Fibroblast of lung (primary cell): ENCODE measurements at regions not wholly inside any gene's neighbourhood (a gene's known extent, or its start where the extent isn't known, plus 50 kb on each side); places are given as distances from the start of the nearest gene placed in this dataset.
A peak's percentile ranks its signal among the peaks of the same experiment; 100 is the strongest.

Experiments used
- DNase-seq, 2 donors: peaks; one replicate each; pipeline versions ENCODE4 v3.0.0 to v3.0.0-alpha.2; 2010; ENCODE audit warnings: low read depth in 2 of 2
- H2AFZ ChIP-seq: 2 replicates; pipeline ENCODE4 v1.5.1; 2012; ENCODE audit warnings: low read length, control low read depth, inconsistent platforms
- H3K27ac ChIP-seq: 2 replicates; pipeline ENCODE4 v1.5.1; 2011; ENCODE audit warnings: low read length, control low read depth; ENCODE audit not compliant: insufficient read depth
- H3K27me3 ChIP-seq: 2 replicates; pipeline ENCODE4 v1.5.1; 2011; ENCODE audit warnings: mild to moderate bottlenecking, low read length; ENCODE audit not compliant: control insufficient read depth, insufficient read depth
- H3K36me3 ChIP-seq: 2 replicates; pipeline ENCODE4 v1.5.1; 2011; ENCODE audit warnings: low read length; ENCODE audit not compliant: control insufficient read depth, insufficient read depth
- H3K4me1 ChIP-seq: 2 replicates; pipeline ENCODE4 v1.5.1; 2011; ENCODE audit warnings: low read length; ENCODE audit not compliant: control insufficient read depth, insufficient read depth; ENCODE audit errors: extremely low read depth
- H3K4me2 ChIP-seq: 2 replicates; pipeline ENCODE4 v1.5.1; 2011; ENCODE audit warnings: low read length, control low read depth; ENCODE audit not compliant: insufficient read depth; ENCODE audit errors: extremely low read depth
- H3K4me3 ChIP-seq, 4 experiments: fragments of 200-600 bp in 1 of 4; sonication (generic) in 1 of 4; replicated peaks in 1 of 4; 2 replicates each; pipeline ENCODE4 v1.5.1; 2011 to 2016; ENCODE audit warnings: low read length in 4 of 4, low read depth in 3 of 4, mild to moderate bottlenecking in 3 of 4, control low read depth in 2 of 4, inconsistent platforms in 1 of 4, mixed read lengths in 1 of 4; ENCODE audit not compliant: insufficient read depth in 1 of 4; ENCODE audit errors: control extremely low read depth in 1 of 4
- H3K79me2 ChIP-seq: 2 replicates; pipeline ENCODE4 v1.5.1; 2012; ENCODE audit warnings: mild to moderate bottlenecking, low read length, inconsistent platforms; ENCODE audit not compliant: control insufficient read depth, insufficient read depth
- H3K9ac ChIP-seq: 2 replicates; pipeline ENCODE4 v1.5.1; 2011; ENCODE audit warnings: mild to moderate bottlenecking, low read length, control low read depth; ENCODE audit not compliant: insufficient read depth
- H3K9me3 ChIP-seq: 2 replicates; pipeline ENCODE4 v1.5.1; 2012; ENCODE audit warnings: low read depth, low read length; ENCODE audit not compliant: control insufficient read depth, insufficient read depth
- H4K20me1 ChIP-seq: 2 replicates; pipeline ENCODE4 v1.5.1; 2011; ENCODE audit warnings: low read length; ENCODE audit not compliant: control insufficient read depth, insufficient read depth; ENCODE audit errors: extremely low read depth
- EZH2 ChIP-seq: IDR thresholded peaks from 2 replicates; pipeline ENCODE4 v1.5.1; 2012; ENCODE audit warnings: low read length, control low read depth, mild to moderate bottlenecking; ENCODE audit errors: missing control alignments
- TF ChIP-seq, protein P1 (sequence below), 2 donors: IDR thresholded peaks in 1 of 2; conservative IDR thresholded peaks in 1 of 2; 1 replicate in 1 of 2; 2 replicates in 1 of 2; pipeline ENCODE4 v1.5.1; 2011 to 2012; ENCODE audit warnings: low read length in 2 of 2, control low read depth in 1 of 2, inconsistent platforms in 1 of 2, low read depth in 1 of 2, mild to moderate bottlenecking in 1 of 2

DNA sequence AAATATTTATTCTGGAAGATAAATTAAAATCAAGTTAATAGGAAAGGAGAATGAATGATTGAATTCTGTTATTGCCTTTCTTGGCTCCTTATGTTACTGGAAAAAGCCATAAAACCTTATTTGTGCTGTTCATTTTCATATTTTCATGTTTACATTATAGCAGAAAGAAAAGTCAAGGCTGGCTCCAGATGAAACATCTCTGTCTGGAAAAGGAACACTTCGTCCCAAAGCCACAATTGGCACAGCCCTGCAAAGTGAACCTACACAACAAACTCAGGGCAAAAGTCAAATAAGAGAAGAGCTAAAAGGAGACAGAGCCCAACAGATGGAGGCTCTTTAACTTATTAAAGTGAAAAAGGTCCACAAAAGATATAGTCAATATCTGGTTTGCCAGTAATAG lies 73.4 kb downstream of the GTPBP8 start:
- no peaks in the 10 kb centered on the region for H3K36me3 ChIP-seq
- TF ChIP-seq, protein P1, sequence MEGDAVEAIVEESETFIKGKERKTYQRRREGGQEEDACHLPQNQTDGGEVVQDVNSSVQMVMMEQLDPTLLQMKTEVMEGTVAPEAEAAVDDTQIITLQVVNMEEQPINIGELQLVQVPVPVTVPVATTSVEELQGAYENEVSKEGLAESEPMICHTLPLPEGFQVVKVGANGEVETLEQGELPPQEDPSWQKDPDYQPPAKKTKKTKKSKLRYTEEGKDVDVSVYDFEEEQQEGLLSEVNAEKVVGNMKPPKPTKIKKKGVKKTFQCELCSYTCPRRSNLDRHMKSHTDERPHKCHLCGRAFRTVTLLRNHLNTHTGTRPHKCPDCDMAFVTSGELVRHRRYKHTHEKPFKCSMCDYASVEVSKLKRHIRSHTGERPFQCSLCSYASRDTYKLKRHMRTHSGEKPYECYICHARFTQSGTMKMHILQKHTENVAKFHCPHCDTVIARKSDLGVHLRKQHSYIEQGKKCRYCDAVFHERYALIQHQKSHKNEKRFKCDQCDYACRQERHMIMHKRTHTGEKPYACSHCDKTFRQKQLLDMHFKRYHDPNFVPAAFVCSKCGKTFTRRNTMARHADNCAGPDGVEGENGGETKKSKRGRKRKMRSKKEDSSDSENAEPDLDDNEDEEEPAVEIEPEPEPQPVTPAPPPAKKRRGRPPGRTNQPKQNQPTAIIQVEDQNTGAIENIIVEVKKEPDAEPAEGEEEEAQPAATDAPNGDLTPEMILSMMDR (conservative IDR thresholded peaks at IDR 0.05 in 1 of 2, IDR thresholded peaks at IDR 0.05 in 1 of 2; ENCODE audit: low read depth in 1 of 2, low read length in 2 of 2) = no peak
- no peak for TF ChIP-seq EZH2
- H2AFZ ChIP-seq = no peak overlapping the region
- no peak overlapping the region for H3K4me2 ChIP-seq
- no peaks in the 10 kb centered on the region for H3K4me1 ChIP-seq
- H3K27ac ChIP-seq = no peak overlapping the region
- H3K9ac ChIP-seq = no peak overlapping the region
- DNase-seq = no peak
- H4K20me1 ChIP-seq = no peaks in the 10 kb centered on the region
- H3K9me3 ChIP-seq = no peaks in the 10 kb centered on the region
- no peaks in the 10 kb centered on the region for H3K27me3 ChIP-seq
- H3K4me3 ChIP-seq = no peak overlapping the region
- H3K79me2 ChIP-seq = no peaks in the 10 kb centered on the region

DNA sequence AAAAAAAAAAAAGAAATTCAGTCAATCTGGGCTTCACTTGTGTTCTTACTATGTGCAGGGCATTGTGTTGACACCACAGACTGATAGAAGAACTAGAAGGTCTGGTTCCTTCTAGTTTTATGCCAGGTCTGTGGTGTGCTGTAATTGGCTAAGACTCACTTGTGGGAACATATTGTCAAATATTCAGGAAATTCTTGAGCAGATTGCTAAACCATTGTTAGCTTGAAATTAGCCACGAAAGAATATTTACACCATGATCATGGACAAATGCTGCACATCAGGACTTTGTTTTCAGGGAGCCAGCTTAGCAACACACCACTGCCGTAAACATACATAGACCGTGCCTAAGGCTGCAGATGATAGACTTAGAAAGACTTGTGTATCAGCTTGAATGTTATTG lies 74.6 kb downstream of the GTPBP8 start:
- no peak for DNase-seq
- Histone ChIP-seq H3K27ac (no peak overlapping the region), H4K20me1 (no peaks in the 10 kb centered on the region), H3K4me2 (no peak overlapping the region), H3K9ac (no peak overlapping the region), H3K27me3 (no peaks in the 10 kb centered on the region), H3K9me3 (no peaks in the 10 kb centered on the region), H3K79me2 (no peaks in the 10 kb centered on the region), H3K4me1 (no peaks in the 10 kb centered on the region), H3K36me3 (no peaks in the 10 kb centered on the region), H2AFZ (no peak overlapping the region), H3K4me3 (no peak overlapping the region)
- TF ChIP-seq, protein P1 (conservative IDR thresholded peaks at IDR 0.05 in 1 of 2, IDR thresholded peaks at IDR 0.05 in 1 of 2; ENCODE audit: low read depth in 1 of 2, low read length in 2 of 2) = no peak
- TF ChIP-seq EZH2 = no peak

DNA sequence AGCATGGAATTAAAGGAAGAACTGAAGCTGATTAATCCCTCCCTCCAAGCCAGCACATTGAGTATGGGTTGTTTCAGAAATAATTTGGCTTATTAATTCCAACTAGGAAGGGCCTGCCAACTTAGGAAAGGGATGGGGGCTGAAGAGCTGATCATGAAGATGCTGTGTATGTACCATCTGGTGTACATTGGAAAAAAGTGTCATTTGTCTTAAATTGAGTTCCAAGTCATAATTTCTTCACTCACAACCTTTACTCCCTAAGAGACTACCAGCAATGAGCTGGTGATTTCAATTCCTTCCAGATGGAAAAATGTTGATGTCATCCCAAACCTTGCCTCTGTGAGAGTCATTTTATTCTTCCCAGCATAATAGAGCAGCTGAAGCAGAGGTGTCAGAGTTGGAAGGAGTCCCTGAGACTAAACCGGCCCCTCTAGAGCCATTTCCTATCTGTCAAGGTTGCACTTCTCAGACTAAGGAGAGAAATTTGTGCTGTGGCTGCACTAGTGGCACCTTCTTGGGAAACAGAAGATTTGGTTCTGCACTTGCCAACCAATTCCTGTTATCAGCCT lies 79.4 kb downstream of the GTPBP8 start:
- Histone ChIP-seq H3K27me3 (no peaks in the 10 kb centered on the region), H3K9me3 (no peaks in the 10 kb centered on the region), H3K36me3 (no peaks in the 10 kb centered on the region), H4K20me1 (no peaks in the 10 kb centered on the region), H3K4me3 (no peak overlapping the region), H3K27ac (no peak overlapping the region), H3K4me2 (no peak overlapping the region), H2AFZ (no peak overlapping the region), H3K9ac (no peak overlapping the region), H3K79me2 (no peaks in the 10 kb centered on the region), H3K4me1 (no peaks in the 10 kb centered on the region)
- peak; percentile 44 to 60 for DNase-seq
- no peak for TF ChIP-seq EZH2
- TF ChIP-seq, protein P1 (conservative IDR thresholded peaks at IDR 0.05 in 1 of 2, IDR thresholded peaks at IDR 0.05 in 1 of 2; ENCODE audit: low read depth in 1 of 2, low read length in 2 of 2) = no peak
